Stimulated activated naive CD8-positive, alpha-beta T cell treated with anti-CD3 and anti-CD28 coated beads, Interleukin-15, Interleukin-2, amounts not matched to agents 100 ng/mL and 50 ng/mL, for 24 hours (primary cell): ENCODE measurements at regions not wholly inside any gene's neighbourhood (a gene's known extent, or its start where the extent isn't known, plus 50 kb on each side); places are given as distances from the start of the nearest gene placed in this dataset.

ENCODE experiments used
- H3K27ac Mint-ChIP-seq: one replicate; pipeline ENCODE4 v1.8.0; 2021; ENCODE audit warnings: mild to moderate bottlenecking, mixed read lengths
- H3K27me3 Mint-ChIP-seq: one replicate; pipeline ENCODE4 v1.8.0; 2021; ENCODE audit warnings: mixed read lengths
- H3K36me3 Mint-ChIP-seq: one replicate; pipeline ENCODE4 v1.8.0; 2021; ENCODE audit warnings: low read depth, mixed read lengths
- H3K4me1 Mint-ChIP-seq: one replicate; pipeline ENCODE4 v1.8.0; 2021; ENCODE audit warnings: low read depth, mixed read lengths
- H3K4me3 Mint-ChIP-seq: one replicate; pipeline ENCODE4 v1.8.0; 2021; ENCODE audit warnings: mild to moderate bottlenecking, mixed read lengths
- H3K9me3 Mint-ChIP-seq: one replicate; pipeline ENCODE4 v1.8.0; 2021; ENCODE audit warnings: mixed read lengths

- Mint-ChIP-seq H3K9me3 (peaks cover 29% of the 10 kb centered on the region), H3K4me3 (no peak overlapping the region), H3K4me1 (no peaks in the 10 kb centered on the region), H3K36me3 (peaks cover 48% of the 10 kb centered on the region), H3K27me3 (no peaks in the 10 kb centered on the region), H3K27ac (no peak overlapping the region)
Measured at GRCh38 chr4:4594285-4594920, 52.6 kb upstream of the STX18 start.

GRCh38 chr4:4593596-4594284 lies 51.9 kb upstream of the STX18 start:
- H3K27me3 Mint-ChIP-seq = no peaks in the 10 kb centered on the region
- peaks cover 29% of the 10 kb centered on the region for H3K9me3 Mint-ChIP-seq
- H3K36me3 Mint-ChIP-seq = peaks cover 48% of the 10 kb centered on the region
- H3K4me3 Mint-ChIP-seq = no peak overlapping the region
- H3K4me1 Mint-ChIP-seq = no peaks in the 10 kb centered on the region
- no peak overlapping the region for H3K27ac Mint-ChIP-seq

GRCh38 chr4:4592414-4592813 lies 50.6 kb upstream of the STX18 start:
- H3K4me3 Mint-ChIP-seq = no peak overlapping the region
- no peak overlapping the region for H3K27ac Mint-ChIP-seq
- peaks cover 48% of the 10 kb centered on the region for H3K36me3 Mint-ChIP-seq
- no peaks in the 10 kb centered on the region for H3K27me3 Mint-ChIP-seq
- peaks cover 29% of the 10 kb centered on the region for H3K9me3 Mint-ChIP-seq
- H3K4me1 Mint-ChIP-seq = no peaks in the 10 kb centered on the region
